H1 (cell line): ENCODE measurements at regions not wholly inside any gene's neighbourhood (a gene's known extent, or its start where the extent isn't known, plus 50 kb on each side); places are given as distances from the start of the nearest gene placed in this dataset.

Experiments
- BACH1 ChIP-seq: IDR thresholded peaks from 2 replicates; pipeline ENCODE4 v1.6.1; 2012; ENCODE audit warnings: low read length, improper control_type of control experiment
- CHD7 ChIP-seq: fragments of 300-600 bp; sonication (generic); IDR thresholded peaks from 2 replicates; pipeline ENCODE4 v1.7.1; 2012; ENCODE audit warnings: low read length, moderate library complexity, mild to moderate bottlenecking, inconsistent platforms; ENCODE audit not compliant: insufficient replicate concordance
- USF2 ChIP-seq: IDR thresholded peaks from 2 replicates; pipeline ENCODE4 v1.6.1; 2011; ENCODE audit warnings: low read length, improper control_type of control experiment
- YY1 ChIP-seq: IDR thresholded peaks from 2 replicates; pipeline ENCODE4 v1.6.1; 2011; ENCODE audit warnings: low read depth, mild to moderate bottlenecking, low read length
- ZNF274 ChIP-seq: IDR thresholded peaks from 2 replicates; pipeline ENCODE4 v1.7.0; 2012; ENCODE audit warnings: low read length, borderline replicate concordance; ENCODE audit errors: extremely low read depth

- TF ChIP-seq CHD7 (no peak), YY1 (no peak), USF2 (no peak), ZNF274 (no peak), BACH1 (no peak)
Observed at GRCh38 chr14:97210202-97210601, 413.0 kb downstream of the VRK1 start (continued).
